SK-N-SH (cell line): ENCODE measurements at regions not wholly inside any gene's neighbourhood (a gene's known extent, or its start where the extent isn't known, plus 50 kb on each side); places are given as distances from the start of the nearest gene placed in this dataset.

Experiments
- CTCF ChIA-PET: fragments of 300-600, 350-600 bp; formaldehyde crosslinking; extraction: SDS; loops from one replicate; lab custom pipeline; 2021; lab: Yijun Ruan, JAX
- POLR2A ChIA-PET: fragments of 350-600 bp; sonication (Branson Sonifier 250); formaldehyde crosslinking; extraction: SDS; loops from one replicate; lab custom pipeline; 2020; ENCODE audit warnings: antibody characterized with exemption, inconsistent platforms; lab: Yijun Ruan, JAX
- DNase-seq: peaks from one replicate; pipeline ENCODE4 v3.0.0; 2012
- H2AFZ ChIP-seq: fragments of 200-600 bp; sonication (generic); 2 replicates; pipeline ENCODE4 v1.8.1; 2016; ENCODE audit warnings: antibody characterized with exemption, mild to moderate bottlenecking, low read depth
- H3F3A ChIP-seq: fragments of 200-600 bp; sonication (generic); replicated peaks from 2 replicates; pipeline ENCODE3; 2016; ENCODE audit warnings: antibody characterized with exemption, mild to moderate bottlenecking; ENCODE audit not compliant: insufficient read depth
- H3K27ac ChIP-seq, 2 experiments: fragments of 200-500 bp in 1 of 2; fragments of 200-600 bp in 1 of 2; sonication (Bioruptor generic) in 1 of 2; sonication (generic), shearing (Covaris generic) in 1 of 2; 2 replicates each; pipeline versions ENCODE4 v1.5.1 to v1.6.1; 2014 to 2016; ENCODE audit warnings: low read depth in 2 of 2, inconsistent platforms in 1 of 2, low read length in 1 of 2, mild to moderate bottlenecking in 1 of 2, mixed read lengths in 1 of 2
- H3K27me3 ChIP-seq: fragments of 200-600 bp; sonication (generic), shearing (Covaris generic); 2 replicates; pipeline ENCODE4 v1.6.1; 2016; ENCODE audit warnings: mixed run types; ENCODE audit not compliant: insufficient read depth
- H3K36me3 ChIP-seq, 2 experiments: fragments of 200-500 bp in 1 of 2; fragments of 200-600 bp in 1 of 2; sonication (Bioruptor generic) in 1 of 2; sonication (generic) in 1 of 2; replicated peaks in 1 of 2; 2 replicates each; pipeline versions ENCODE3 to v1.5.1; 2014 to 2016; ENCODE audit warnings: low read length in 1 of 2, mild to moderate bottlenecking in 1 of 2; ENCODE audit not compliant: insufficient read depth in 2 of 2, control insufficient read depth in 1 of 2
- H3K4me1 ChIP-seq, 2 experiments: fragments of 200-500 bp in 1 of 2; fragments of 200-600 bp in 1 of 2; sonication (Bioruptor generic) in 1 of 2; sonication (generic), shearing (Covaris generic) in 1 of 2; 2 replicates each; pipeline versions ENCODE4 v1.5.1 to v1.6.1; 2014 to 2016; ENCODE audit warnings: low read depth in 1 of 2, low read length in 1 of 2, mixed run types in 1 of 2; ENCODE audit not compliant: insufficient read depth in 2 of 2, control insufficient read depth in 1 of 2
- H3K4me2 ChIP-seq: fragments of 200-600 bp; sonication (generic), shearing (Covaris generic); 2 replicates; pipeline ENCODE4 v1.6.1; 2017; ENCODE audit warnings: mixed run types
- H3K4me3 ChIP-seq, 2 experiments: fragments of 200-500 bp in 1 of 2; fragments of 200-600 bp in 1 of 2; sonication (Bioruptor generic) in 1 of 2; sonication (generic), shearing (Covaris generic) in 1 of 2; 2 replicates each; pipeline versions ENCODE4 v1.5.1 to v1.8.1; 2014 to 2016; ENCODE audit warnings: low read depth in 2 of 2, inconsistent platforms in 1 of 2, low read length in 1 of 2, mild to moderate bottlenecking in 1 of 2, mixed read lengths in 1 of 2, moderate library complexity in 1 of 2
- H3K79me2 ChIP-seq: fragments of 200-600 bp; sonication (generic); 2 replicates; pipeline ENCODE4 v1.8.1; 2017; ENCODE audit warnings: mild to moderate bottlenecking; ENCODE audit not compliant: insufficient read depth
- H3K9ac ChIP-seq: fragments of 200-600 bp; sonication (generic); 2 replicates; pipeline ENCODE4 v1.6.1; 2017; ENCODE audit warnings: mixed run types
- H3K9me2 ChIP-seq: fragments of 200-600 bp; sonication (generic); 2 replicates; pipeline ENCODE4 v1.6.1; 2017; ENCODE audit warnings: mixed run types
- H3K9me3 ChIP-seq: fragments of 200-600 bp; sonication (generic); 2 replicates; pipeline ENCODE4 v1.6.1; 2017; ENCODE audit warnings: mixed run types, mild to moderate bottlenecking, moderate library complexity
- H4K20me1 ChIP-seq: fragments of 200-600 bp; sonication (generic); 2 replicates; pipeline ENCODE4 v1.6.1; 2017; ENCODE audit warnings: mild to moderate bottlenecking, mixed run types; ENCODE audit not compliant: insufficient read depth
- CHD2 ChIP-seq: fragments of 150-350 bp; IDR thresholded peaks from 2 replicates; pipeline ENCODE4 v1.6.1; 2018; ENCODE audit warnings: low read length; ENCODE audit not compliant: partially characterized antibody
- ELF1 ChIP-seq: IDR thresholded peaks from 2 replicates; pipeline ENCODE4 v1.4.0; 2012
- GABPA ChIP-seq: IDR thresholded peaks from 2 replicates; pipeline ENCODE4 v1.4.0; 2012; ENCODE audit warnings: low read depth, mild to moderate bottlenecking
- RXRA ChIP-seq: IDR thresholded peaks from 2 replicates; pipeline ENCODE4 v1.4.0; 2012; ENCODE audit warnings: low read depth, mild to moderate bottlenecking, borderline replicate concordance
- WGBS: methylation state at CpG from one replicate; pipeline ENCODE4 v1.1.6; 2017; ENCODE audit warnings: low lambda C conversion rate; 5-methylcytosine and 5-hydroxymethylcytosine counted together
- TF ChIP-seq, protein P1 (sequence below): fragments of 150-350 bp; IDR thresholded peaks from 2 replicates; pipeline ENCODE4 v1.6.1; 2016; ENCODE audit warnings: mild to moderate bottlenecking, low read depth, low read length
- TF ChIP-seq, protein P2 (sequence below): IDR thresholded peaks from 2 replicates; pipeline ENCODE4 v1.6.1; 2012; ENCODE audit warnings: mild to moderate bottlenecking, low read depth, low read length, moderate library complexity

DNA sequence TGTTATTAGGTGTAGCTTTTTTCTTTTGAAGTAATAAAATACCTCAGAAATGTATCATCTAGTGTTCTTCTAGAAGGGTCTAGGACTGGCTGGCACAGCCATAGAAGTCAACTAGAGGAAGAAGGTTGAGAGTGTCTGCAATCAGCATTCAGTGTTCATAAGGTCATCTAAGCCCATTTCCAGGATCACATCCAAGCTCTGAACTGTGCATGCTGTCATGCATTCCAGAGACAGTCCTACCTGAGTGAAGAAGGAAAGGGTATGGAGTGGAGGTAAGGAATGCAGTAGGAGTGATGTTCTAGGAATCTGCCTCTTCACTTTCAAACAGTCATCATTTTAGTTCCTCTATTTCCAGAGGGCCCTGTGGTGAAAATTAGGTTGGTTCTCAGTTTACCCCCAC, 789.7 kb downstream of the GATA3 start:
- no peaks in the 10 kb centered on the region for H3K79me2 ChIP-seq
- TF ChIP-seq ELF1 (no peak), CHD2 (no peak)
- TF ChIP-seq, protein P1, sequence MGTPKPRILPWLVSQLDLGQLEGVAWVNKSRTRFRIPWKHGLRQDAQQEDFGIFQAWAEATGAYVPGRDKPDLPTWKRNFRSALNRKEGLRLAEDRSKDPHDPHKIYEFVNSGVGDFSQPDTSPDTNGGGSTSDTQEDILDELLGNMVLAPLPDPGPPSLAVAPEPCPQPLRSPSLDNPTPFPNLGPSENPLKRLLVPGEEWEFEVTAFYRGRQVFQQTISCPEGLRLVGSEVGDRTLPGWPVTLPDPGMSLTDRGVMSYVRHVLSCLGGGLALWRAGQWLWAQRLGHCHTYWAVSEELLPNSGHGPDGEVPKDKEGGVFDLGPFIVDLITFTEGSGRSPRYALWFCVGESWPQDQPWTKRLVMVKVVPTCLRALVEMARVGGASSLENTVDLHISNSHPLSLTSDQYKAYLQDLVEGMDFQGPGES, result no peak
- TF ChIP-seq, protein P2, sequence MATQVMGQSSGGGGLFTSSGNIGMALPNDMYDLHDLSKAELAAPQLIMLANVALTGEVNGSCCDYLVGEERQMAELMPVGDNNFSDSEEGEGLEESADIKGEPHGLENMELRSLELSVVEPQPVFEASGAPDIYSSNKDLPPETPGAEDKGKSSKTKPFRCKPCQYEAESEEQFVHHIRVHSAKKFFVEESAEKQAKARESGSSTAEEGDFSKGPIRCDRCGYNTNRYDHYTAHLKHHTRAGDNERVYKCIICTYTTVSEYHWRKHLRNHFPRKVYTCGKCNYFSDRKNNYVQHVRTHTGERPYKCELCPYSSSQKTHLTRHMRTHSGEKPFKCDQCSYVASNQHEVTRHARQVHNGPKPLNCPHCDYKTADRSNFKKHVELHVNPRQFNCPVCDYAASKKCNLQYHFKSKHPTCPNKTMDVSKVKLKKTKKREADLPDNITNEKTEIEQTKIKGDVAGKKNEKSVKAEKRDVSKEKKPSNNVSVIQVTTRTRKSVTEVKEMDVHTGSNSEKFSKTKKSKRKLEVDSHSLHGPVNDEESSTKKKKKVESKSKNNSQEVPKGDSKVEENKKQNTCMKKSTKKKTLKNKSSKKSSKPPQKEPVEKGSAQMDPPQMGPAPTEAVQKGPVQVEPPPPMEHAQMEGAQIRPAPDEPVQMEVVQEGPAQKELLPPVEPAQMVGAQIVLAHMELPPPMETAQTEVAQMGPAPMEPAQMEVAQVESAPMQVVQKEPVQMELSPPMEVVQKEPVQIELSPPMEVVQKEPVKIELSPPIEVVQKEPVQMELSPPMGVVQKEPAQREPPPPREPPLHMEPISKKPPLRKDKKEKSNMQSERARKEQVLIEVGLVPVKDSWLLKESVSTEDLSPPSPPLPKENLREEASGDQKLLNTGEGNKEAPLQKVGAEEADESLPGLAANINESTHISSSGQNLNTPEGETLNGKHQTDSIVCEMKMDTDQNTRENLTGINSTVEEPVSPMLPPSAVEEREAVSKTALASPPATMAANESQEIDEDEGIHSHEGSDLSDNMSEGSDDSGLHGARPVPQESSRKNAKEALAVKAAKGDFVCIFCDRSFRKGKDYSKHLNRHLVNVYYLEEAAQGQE, result no peak
- no peak overlapping the region for H2AFZ ChIP-seq
- H3K9ac ChIP-seq, result no peak overlapping the region
- H3K4me1 ChIP-seq, result no peaks in the 10 kb centered on the region
- H3K27me3 ChIP-seq, result no peaks in the 10 kb centered on the region
- no peak overlapping the region for H3K4me3 ChIP-seq
- H3F3A ChIP-seq, result no peaks in the 10 kb centered on the region
- H3K9me3 ChIP-seq, result no peaks in the 10 kb centered on the region
- no peak overlapping the region for H3K4me2 ChIP-seq
- no peaks in the 10 kb centered on the region for H3K9me2 ChIP-seq
- no peak for DNase-seq
- CTCF ChIA-PET, result no interaction called here
- H4K20me1 ChIP-seq, result no peaks in the 10 kb centered on the region
- H3K27ac ChIP-seq, result no peak overlapping the region
- no peaks in the 10 kb centered on the region for H3K36me3 ChIP-seq
- POLR2A ChIA-PET, result no interaction called here

DNA sequence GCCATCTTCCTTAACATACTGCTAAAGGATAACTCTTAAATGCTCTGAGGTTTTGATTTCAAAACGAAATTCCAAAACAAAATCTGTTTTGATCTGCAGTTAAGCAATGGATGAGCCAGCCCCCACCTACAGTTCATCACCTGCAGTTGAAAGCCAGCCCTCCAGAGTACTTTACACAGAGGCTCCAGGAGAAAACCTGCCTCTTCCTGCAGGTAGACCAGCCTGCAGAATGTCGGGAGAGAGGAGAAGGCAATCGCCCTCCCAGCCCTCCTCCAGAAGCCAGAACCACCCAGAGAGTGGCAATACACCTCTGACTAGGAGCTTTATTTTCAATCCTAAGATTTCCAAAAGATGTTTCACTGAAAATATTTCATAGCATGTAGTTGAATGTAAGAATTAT, 798.1 kb downstream of the GATA3 start:
- Histone ChIP-seq H3K9me3 (no peaks in the 10 kb centered on the region), H2AFZ (no peak overlapping the region), H3K27ac (no peak overlapping the region), H3K4me3 (no peak overlapping the region), H3K27me3 (no peaks in the 10 kb centered on the region), H4K20me1 (no peaks in the 10 kb centered on the region), H3K9me2 (no peaks in the 10 kb centered on the region), H3K79me2 (no peaks in the 10 kb centered on the region), H3K4me1 (no peaks in the 10 kb centered on the region), H3F3A (no peaks in the 10 kb centered on the region), H3K9ac (no peak overlapping the region), H3K36me3 (no peaks in the 10 kb centered on the region), H3K4me2 (no peak overlapping the region)
- ChIA-PET POLR2A (no interaction called here), CTCF (no interaction called here)
- DNase-seq, result no peak
- TF ChIP-seq GABPA (no peak), RXRA (no peak)
- TF ChIP-seq, protein P2, result no peak
- WGBS, result 14% methylated on average over 3 of the region's 3 CpGs
